HT1080 (cell line): ENCODE measurements at regions not wholly inside any gene's neighbourhood (a gene's known extent, or its start where the extent isn't known, plus 50 kb on each side); places are given as distances from the start of the nearest gene placed in this dataset.

Experiments used
- DNase-seq: peaks from one replicate; pipeline ENCODE4 v3.0.0-alpha.2; 2015; ENCODE audit warnings: low read depth

- no peak for DNase-seq
These were observed 498.3 kb upstream of the LRRTM4 start for GRCh38 chr2:78020491-78020890.

GRCh38 chr2:78023356-78023755 lies 501.2 kb upstream of the LRRTM4 start:
- no peak for DNase-seq

GRCh38 chr2:78024996-78025395 lies 502.8 kb upstream of the LRRTM4 start:
- DNase-seq, result no peak

GRCh38 chr2:78029392-78029995 lies 507.3 kb upstream of the LRRTM4 start:
- DNase-seq, result no peak

- DNase-seq, result no peak
These were observed 512.5 kb upstream of the LRRTM4 start for GRCh38 chr2:78034706-78035105.

GRCh38 chr2:78035804-78036203 lies 513.6 kb upstream of the LRRTM4 start:
- no peak for DNase-seq

- no peak for DNase-seq
These were observed 529.3 kb upstream of the LRRTM4 start for GRCh38 chr2:78051480-78051879.

- DNase-seq, result no peak
These were observed 534.8 kb upstream of the LRRTM4 start for GRCh38 chr2:78056976-78057375.

GRCh38 chr2:78061301-78061700 lies 539.1 kb upstream of the LRRTM4 start:
- peak; percentile 23 for DNase-seq

GRCh38 chr2:78061732-78062131 lies 539.6 kb upstream of the LRRTM4 start:
- DNase-seq, result no peak

- DNase-seq, result no peak
These were observed 541.3 kb upstream of the LRRTM4 start for GRCh38 chr2:78063246-78064020.

- DNase-seq, result no peak
These were observed 543.2 kb upstream of the LRRTM4 start for GRCh38 chr2:78065366-78065765.

GRCh38 chr2:78068808-78069207 lies 546.6 kb upstream of the LRRTM4 start:
- no peak for DNase-seq

GRCh38 chr2:78070693-78071092 lies 548.5 kb upstream of the LRRTM4 start:
- peak; percentile 36 for DNase-seq

- DNase-seq, result no peak
These were observed 555.5 kb upstream of the LRRTM4 start for GRCh38 chr2:78077633-78078032.

GRCh38 chr2:78082555-78082954 lies 560.4 kb upstream of the LRRTM4 start:
- no peak for DNase-seq

GRCh38 chr2:78093436-78093835 lies 571.3 kb upstream of the LRRTM4 start:
- DNase-seq, result no peak

- DNase-seq, result no peak
These were observed 587.1 kb upstream of the LRRTM4 start for GRCh38 chr2:78109272-78109671.

GRCh38 chr2:78115291-78115690 lies 593.1 kb upstream of the LRRTM4 start:
- DNase-seq, result no peak

GRCh38 chr2:78118037-78118436 lies 595.9 kb upstream of the LRRTM4 start:
- DNase-seq, result no peak

- no peak for DNase-seq
These were observed 598.1 kb upstream of the LRRTM4 start for GRCh38 chr2:78120275-78120674.

GRCh38 chr2:78125042-78125441 lies 602.9 kb upstream of the LRRTM4 start:
- no peak for DNase-seq

- DNase-seq, result no peak
These were observed 605.2 kb upstream of the LRRTM4 start for GRCh38 chr2:78127424-78127823.
